ACHN (cell line): ENCODE measurements at regions not wholly inside any gene's neighbourhood (a gene's known extent, or its start where the extent isn't known, plus 50 kb on each side); places are given as distances from the start of the nearest gene placed in this dataset.
"Not testable (repeated sequence)": the region's sequence is repeated elsewhere in the genome, so short reads cannot be mapped to it uniquely, and the experiment has no call there.

ENCODE experiments used
- DNase-seq: peaks from one replicate; pipeline ENCODE4 v3.0.0-alpha.2; 2015
- in situ Hi-C: cut with HindIII; loops from 2 replicates; pipeline ENCODE4 v1.10.0; 2017; ENCODE audit warnings: low sequenced_read_pairs, low pct_ligation_motif_present, low pct_unique_long_range_greater_than_20kb

- in situ Hi-C loops = no loop called here
- DNase-seq = no peak
These were observed 436.9 kb upstream of the LCORL start for GRCh38 chr4:18458465-18458864.

- in situ Hi-C loops = no loop called here
- DNase-seq = no peak
These were observed 432.8 kb upstream of the LCORL start for GRCh38 chr4:18454349-18454748.

GRCh38 chr4:18445110-18445509 is 423.6 kb upstream of the LCORL start:
- in situ Hi-C loops = no loop called here
- no peak for DNase-seq

GRCh38 chr4:18444206-18444605 is 422.7 kb upstream of the LCORL start:
- in situ Hi-C loops = no loop called here
- DNase-seq = no peak

- in situ Hi-C loops = no loop called here
- no peak for DNase-seq
These were observed 421.4 kb upstream of the LCORL start for GRCh38 chr4:18442957-18443356.

- no peak for DNase-seq
- in situ Hi-C loops = no loop called here
These were observed 420.1 kb upstream of the LCORL start for GRCh38 chr4:18441676-18442075.

- in situ Hi-C loops = no loop called here
- no peak for DNase-seq
These were observed 419.6 kb upstream of the LCORL start for GRCh38 chr4:18441203-18441590.

GRCh38 chr4:18440527-18441202 is 419.1 kb upstream of the LCORL start:
- no peak for DNase-seq
- in situ Hi-C loops = no loop called here

- DNase-seq = no peak
- in situ Hi-C loops = no loop called here
These were observed 417.8 kb upstream of the LCORL start for GRCh38 chr4:18439311-18439710.

GRCh38 chr4:18435781-18436180 is 414.2 kb upstream of the LCORL start:
- in situ Hi-C loops = no loop called here
- DNase-seq = no peak

- DNase-seq = no peak
- in situ Hi-C loops = no loop called here
These were observed 401.1 kb upstream of the LCORL start for GRCh38 chr4:18422685-18423084.

GRCh38 chr4:18421519-18421918 is 400.0 kb upstream of the LCORL start:
- DNase-seq = no peak

GRCh38 chr4:18419780-18420179 is 398.2 kb upstream of the LCORL start:
- in situ Hi-C loops = no loop called here
- no peak for DNase-seq

More at GRCh38 chr4:18421519-18421918, 400.0 kb upstream of the LCORL start:
- in situ Hi-C loops = no loop called here

- in situ Hi-C loops, DNase-seq: not testable (repeated sequence)
These were observed 396.8 kb upstream of the LCORL start for GRCh38 chr4:18418195-18418898.

- DNase-seq, in situ Hi-C loops: not testable (repeated sequence)
These were observed 396.1 kb upstream of the LCORL start for GRCh38 chr4:18417651-18418050.

- in situ Hi-C loops = no loop called here
- no peak for DNase-seq
These were observed 384.7 kb upstream of the LCORL start for GRCh38 chr4:18406264-18406663.

GRCh38 chr4:18405054-18405453 is 383.5 kb upstream of the LCORL start:
- no peak for DNase-seq
- in situ Hi-C loops = no loop called here

- in situ Hi-C loops = no loop called here
These were observed 383.1 kb upstream of the LCORL start for GRCh38 chr4:18404642-18405041.

GRCh38 chr4:18403327-18403726 is 381.8 kb upstream of the LCORL start:
- in situ Hi-C loops = no loop called here
- no peak for DNase-seq

More at GRCh38 chr4:18404642-18405041, 383.1 kb upstream of the LCORL start:
- DNase-seq = no peak

GRCh38 chr4:18401868-18402267 is 380.3 kb upstream of the LCORL start:
- DNase-seq = no peak
- in situ Hi-C loops = no loop called here
